ENCODE measurements at regions not wholly inside any gene's neighbourhood (a gene's known extent, or its start where the extent isn't known, plus 50 kb on each side); places are given as distances from the start of the nearest gene placed in this dataset.

DNA sequence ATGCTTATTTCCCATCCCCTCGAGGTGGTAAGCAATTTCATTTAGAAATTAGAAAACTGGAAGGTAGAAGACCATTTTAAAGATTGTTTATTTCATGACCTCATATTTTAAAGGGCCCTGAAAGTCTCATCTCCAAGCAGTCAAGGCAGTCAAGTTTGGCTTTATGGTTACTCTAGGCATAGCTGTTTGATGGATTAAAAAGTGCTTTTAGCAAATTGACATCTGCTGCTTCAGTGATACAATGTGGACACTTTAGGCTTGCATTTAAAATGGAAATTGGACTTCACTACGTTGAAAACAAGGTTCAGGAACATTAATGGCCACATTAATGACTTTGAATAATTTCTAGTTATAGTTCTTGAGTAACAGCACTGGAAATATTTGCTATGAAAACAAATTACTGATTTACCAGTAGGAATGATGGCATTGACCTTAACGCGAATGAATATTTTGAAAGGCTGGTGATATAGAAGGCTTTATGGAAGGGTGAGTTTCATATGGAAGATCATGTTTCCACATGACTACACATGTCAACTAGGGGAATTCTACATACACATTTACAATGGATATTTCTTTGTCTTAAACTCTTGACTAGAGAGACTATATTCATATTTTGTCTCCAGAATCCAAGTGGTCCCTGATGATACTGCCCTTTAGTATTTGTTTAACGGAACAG lies 873.5 kb downstream of the JRKL start (continued):
- TF ChIP-seq, protein P1, sequence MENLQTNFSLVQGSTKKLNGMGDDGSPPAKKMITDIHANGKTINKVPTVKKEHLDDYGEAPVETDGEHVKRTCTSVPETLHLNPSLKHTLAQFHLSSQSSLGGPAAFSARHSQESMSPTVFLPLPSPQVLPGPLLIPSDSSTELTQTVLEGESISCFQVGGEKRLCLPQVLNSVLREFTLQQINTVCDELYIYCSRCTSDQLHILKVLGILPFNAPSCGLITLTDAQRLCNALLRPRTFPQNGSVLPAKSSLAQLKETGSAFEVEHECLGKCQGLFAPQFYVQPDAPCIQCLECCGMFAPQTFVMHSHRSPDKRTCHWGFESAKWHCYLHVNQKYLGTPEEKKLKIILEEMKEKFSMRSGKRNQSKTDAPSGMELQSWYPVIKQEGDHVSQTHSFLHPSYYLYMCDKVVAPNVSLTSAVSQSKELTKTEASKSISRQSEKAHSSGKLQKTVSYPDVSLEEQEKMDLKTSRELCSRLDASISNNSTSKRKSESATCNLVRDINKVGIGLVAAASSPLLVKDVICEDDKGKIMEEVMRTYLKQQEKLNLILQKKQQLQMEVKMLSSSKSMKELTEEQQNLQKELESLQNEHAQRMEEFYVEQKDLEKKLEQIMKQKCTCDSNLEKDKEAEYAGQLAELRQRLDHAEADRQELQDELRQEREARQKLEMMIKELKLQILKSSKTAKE (IDR thresholded peaks at IDR 0.05; ENCODE audit: low read depth, poor library complexity, severe bottlenecking), result no peak
- TF ChIP-seq ZZZ3 (IDR thresholded peaks at IDR 0.05; ENCODE audit: control insufficient read depth, insufficient read length, low read depth), result no peak

DNA sequence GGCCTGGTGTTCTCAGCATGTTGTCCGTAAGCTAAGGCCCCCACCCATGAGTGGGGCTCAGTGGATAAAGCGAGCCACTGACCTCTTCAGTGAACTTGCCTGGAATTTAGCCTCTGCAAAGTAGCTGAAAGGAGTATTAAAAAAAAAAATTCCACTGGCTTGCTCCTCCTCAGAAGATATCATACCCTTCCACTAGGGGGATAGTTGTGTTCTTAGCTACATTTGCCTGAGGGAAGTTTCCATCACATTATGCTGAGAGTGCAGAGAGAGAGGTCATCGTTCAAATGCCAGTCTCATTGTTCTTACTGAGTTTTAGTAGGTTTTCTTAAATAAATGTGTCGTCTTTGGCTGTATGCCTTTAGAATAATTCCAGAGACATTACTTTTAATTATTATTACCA lies 879.7 kb downstream of the JRKL start:
- no peaks in the 10 kb centered on the region for H3K4me1 ChIP-seq (ENCODE audit: control insufficient read depth, insufficient read depth, low read length)
- H2AFZ ChIP-seq (ENCODE audit: control insufficient read depth, low read depth, low read length), result no peak overlapping the region
- ChIA-PET SMC1A (ENCODE audit: uncharacterized antibody, unreplicated experiment) (no interaction called here), RAD21 (ENCODE audit: unreplicated experiment) (no interaction called here), CTCF (no interaction called here), POLR2A (no interaction called here)
- no TSS peak for BruUV-seq (replicated peaks)
- H3K36me3 ChIP-seq (ENCODE audit: control insufficient read depth in 2 of 2, insufficient read depth in 2 of 2, low read length in 1 of 2), result no peaks in the 10 kb centered on the region
- H3K79me2 ChIP-seq (ENCODE audit: control insufficient read depth, insufficient read depth, low read length), result no peaks in the 10 kb centered on the region
- no peak overlapping the region for H3K27ac ChIP-seq (ENCODE audit: control insufficient read depth, insufficient read depth)
- H3K4me3 ChIP-seq, result no peak overlapping the region
- no peak for TF ChIP-seq ESRRA (IDR thresholded peaks at IDR 0.05; ENCODE audit: low read length)
- TF ChIP-seq, protein P2, sequence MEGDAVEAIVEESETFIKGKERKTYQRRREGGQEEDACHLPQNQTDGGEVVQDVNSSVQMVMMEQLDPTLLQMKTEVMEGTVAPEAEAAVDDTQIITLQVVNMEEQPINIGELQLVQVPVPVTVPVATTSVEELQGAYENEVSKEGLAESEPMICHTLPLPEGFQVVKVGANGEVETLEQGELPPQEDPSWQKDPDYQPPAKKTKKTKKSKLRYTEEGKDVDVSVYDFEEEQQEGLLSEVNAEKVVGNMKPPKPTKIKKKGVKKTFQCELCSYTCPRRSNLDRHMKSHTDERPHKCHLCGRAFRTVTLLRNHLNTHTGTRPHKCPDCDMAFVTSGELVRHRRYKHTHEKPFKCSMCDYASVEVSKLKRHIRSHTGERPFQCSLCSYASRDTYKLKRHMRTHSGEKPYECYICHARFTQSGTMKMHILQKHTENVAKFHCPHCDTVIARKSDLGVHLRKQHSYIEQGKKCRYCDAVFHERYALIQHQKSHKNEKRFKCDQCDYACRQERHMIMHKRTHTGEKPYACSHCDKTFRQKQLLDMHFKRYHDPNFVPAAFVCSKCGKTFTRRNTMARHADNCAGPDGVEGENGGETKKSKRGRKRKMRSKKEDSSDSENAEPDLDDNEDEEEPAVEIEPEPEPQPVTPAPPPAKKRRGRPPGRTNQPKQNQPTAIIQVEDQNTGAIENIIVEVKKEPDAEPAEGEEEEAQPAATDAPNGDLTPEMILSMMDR (IDR thresholded peaks at IDR 0.05 in 2 of 3, conservative IDR thresholded peaks at IDR 0.05 in 1 of 3; ENCODE audit: control insufficient read depth in 2 of 3, extremely low read depth in 1 of 3, insufficient read depth in 1 of 3, low read depth in 3 of 3, low read length in 3 of 3), result peak; percentile 11 to 25 (median 21); a peak in 1 of 6 replicates
- H3K9me3 ChIP-seq (replicated peaks; ENCODE audit: control insufficient read depth, insufficient read depth, low read length), result no peaks in the 10 kb centered on the region
- ATAC-seq, result peak; percentile 74
- H4K20me1 ChIP-seq (ENCODE audit: control insufficient read depth, insufficient read depth), result no peaks in the 10 kb centered on the region
- WGBS (ENCODE audit: insufficient coverage, insufficient replicate concordance, low lambda C conversion rate, missing lambda C conversion rate), result 33% methylated on average over 4 of the region's 4 CpGs
- DNase-seq (ENCODE audit: low read depth, low spot score), result no peak
- H3K27me3 ChIP-seq (replicated peaks in 1 of 2; ENCODE audit: control insufficient read depth in 2 of 2, insufficient read depth in 2 of 2, low read length in 1 of 2), result no peaks in the 10 kb centered on the region
- intact Hi-C loops (cut with micrococcal nuclease; ENCODE audit: unreplicated experiment), result no loop called here
- FAIRE-seq, result no peak
- no peak overlapping the region for H3K9ac ChIP-seq (ENCODE audit: control insufficient read depth, insufficient read depth, low read length)
- no peak overlapping the region for H3K4me2 ChIP-seq (ENCODE audit: control insufficient read depth, insufficient read depth)
- in situ Hi-C loops (cut with MboI), result no loop called here

Data from GM12878 (cell line).